ENCODE measurements at regions not wholly inside any gene's neighbourhood (a gene's known extent, or its start where the extent isn't known, plus 50 kb on each side); places are given as distances from the start of the nearest gene placed in this dataset.

GRCh38 chr13:26976313-26976712, 195.3 kb downstream of the USP12 start (continued):
- TF ChIP-seq TAL1 (IDR thresholded peaks at IDR 0.05) (peak; percentile 92), ZEB2 (IDR thresholded peaks at IDR 0.05) (peak; percentile 49; the same call in 1 of the 2 replicates), L3MBTL2 (IDR thresholded peaks at IDR 0.05) (peak; percentile 68), ZBED1 (IDR thresholded peaks at IDR 0.05) (no peak), MNT (conservative IDR thresholded peaks at IDR 0.05) (peak; percentile 43 to 79; a peak in 3 of 4 replicates), ZNF583 (CRISPR knock-in tag; IDR thresholded peaks at IDR 0.05) (peak; percentile 56; the same call in 1 of the 2 replicates), JUND (IDR thresholded peaks at IDR 0.05; ENCODE audit: borderline replicate concordance, low read depth, low read length) (peak; percentile 33; the same call in 1 of the 2 replicates), JUND (tag; IDR thresholded peaks at IDR 0.05; ENCODE audit: borderline replicate concordance, low read depth, low read length) (peak; percentile 57; the same call in 2 of the 3 replicates), ZNF175 (CRISPR knock-in tag; IDR thresholded peaks at IDR 0.05; ENCODE audit: low read depth) (no peak), GATA2 (CRISPR knock-in tag; IDR thresholded peaks at IDR 0.05) (peak; percentile 74), CAMTA2 (CRISPR knock-in tag; conservative IDR thresholded peaks at IDR 0.05) (no peak), TRIM25 (IDR thresholded peaks at IDR 0.05; ENCODE audit: borderline replicate concordance) (no peak), MTA2 (IDR thresholded peaks at IDR 0.05; ENCODE audit: low read depth) (peak; percentile 80), MIER1 (IDR thresholded peaks at IDR 0.05; ENCODE audit: low read depth) (no peak), SMARCB1 (IDR thresholded peaks at IDR 0.05; ENCODE audit: insufficient read length, low read depth) (no peak)
- TF ChIP-seq, protein P1, sequence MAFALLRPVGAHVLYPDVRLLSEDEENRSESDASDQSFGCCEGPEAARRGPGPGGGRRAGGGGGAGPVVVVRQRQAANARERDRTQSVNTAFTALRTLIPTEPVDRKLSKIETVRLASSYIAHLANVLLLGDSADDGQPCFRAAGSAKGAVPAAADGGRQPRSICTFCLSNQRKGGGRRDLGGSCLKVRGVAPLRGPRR (CRISPR knock-in tag; IDR thresholded peaks at IDR 0.05): no peak

Data from K562 (cell line).